ENCODE measurements at regions not wholly inside any gene's neighbourhood (a gene's known extent, or its start where the extent isn't known, plus 50 kb on each side); places are given as distances from the start of the nearest gene placed in this dataset.

- TF ChIP-seq, protein P1, sequence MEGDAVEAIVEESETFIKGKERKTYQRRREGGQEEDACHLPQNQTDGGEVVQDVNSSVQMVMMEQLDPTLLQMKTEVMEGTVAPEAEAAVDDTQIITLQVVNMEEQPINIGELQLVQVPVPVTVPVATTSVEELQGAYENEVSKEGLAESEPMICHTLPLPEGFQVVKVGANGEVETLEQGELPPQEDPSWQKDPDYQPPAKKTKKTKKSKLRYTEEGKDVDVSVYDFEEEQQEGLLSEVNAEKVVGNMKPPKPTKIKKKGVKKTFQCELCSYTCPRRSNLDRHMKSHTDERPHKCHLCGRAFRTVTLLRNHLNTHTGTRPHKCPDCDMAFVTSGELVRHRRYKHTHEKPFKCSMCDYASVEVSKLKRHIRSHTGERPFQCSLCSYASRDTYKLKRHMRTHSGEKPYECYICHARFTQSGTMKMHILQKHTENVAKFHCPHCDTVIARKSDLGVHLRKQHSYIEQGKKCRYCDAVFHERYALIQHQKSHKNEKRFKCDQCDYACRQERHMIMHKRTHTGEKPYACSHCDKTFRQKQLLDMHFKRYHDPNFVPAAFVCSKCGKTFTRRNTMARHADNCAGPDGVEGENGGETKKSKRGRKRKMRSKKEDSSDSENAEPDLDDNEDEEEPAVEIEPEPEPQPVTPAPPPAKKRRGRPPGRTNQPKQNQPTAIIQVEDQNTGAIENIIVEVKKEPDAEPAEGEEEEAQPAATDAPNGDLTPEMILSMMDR (IDR thresholded peaks at IDR 0.05): no peak
- TF ChIP-seq POLR2A (IDR thresholded peaks at IDR 0.05): no peak
These were observed 87.8 kb upstream of the PPP1R26 start for GRCh38 chr9:135391759-135392158.
